Astrocyte (in vitro differentiated cells and primary cell): ENCODE measurements at regions not wholly inside any gene's neighbourhood (a gene's known extent, or its start where the extent isn't known, plus 50 kb on each side); places are given as distances from the start of the nearest gene placed in this dataset.

ENCODE experiments used
- DNase-seq: peaks from one replicate; pipeline ENCODE4 v3.0.0-alpha.2; 2010; ENCODE audit warnings: low read depth
- FAIRE-seq: peaks from 2 replicates; lab custom pipeline; 2011; peaks lifted over from hg19 to GRCh38; lab: Jason Lieb, UNC
- H2AFZ ChIP-seq: 2 replicates; pipeline ENCODE4 v1.6.0; 2012; ENCODE audit warnings: low read depth, low read length, inconsistent platforms
- H3K27ac ChIP-seq: 2 replicates; pipeline ENCODE4 v1.5.1; 2011; ENCODE audit warnings: low read depth, low read length, inconsistent platforms
- H3K27me3 ChIP-seq: 2 replicates; pipeline ENCODE4 v1.6.0; 2011; ENCODE audit warnings: low read length, inconsistent platforms; ENCODE audit not compliant: insufficient read depth
- H3K36me3 ChIP-seq: 2 replicates; pipeline ENCODE4 v1.5.1; 2011; ENCODE audit warnings: low read length, inconsistent platforms; ENCODE audit not compliant: insufficient read depth
- H3K4me1 ChIP-seq: 2 replicates; pipeline ENCODE4 v1.5.1; 2011; ENCODE audit warnings: low read length, inconsistent platforms; ENCODE audit not compliant: insufficient read depth
- H3K4me2 ChIP-seq: 2 replicates; pipeline ENCODE4 v1.6.0; 2012; ENCODE audit warnings: low read length, inconsistent platforms
- H3K4me3 ChIP-seq: 2 replicates; pipeline ENCODE4 v1.5.1; 2011; ENCODE audit warnings: low read depth, mild to moderate bottlenecking, low read length, inconsistent platforms; ENCODE audit not compliant: insufficient read depth
- H3K79me2 ChIP-seq: 2 replicates; pipeline ENCODE4 v1.6.0; 2012; ENCODE audit warnings: mild to moderate bottlenecking, low read length, inconsistent platforms; ENCODE audit not compliant: insufficient read depth
- H3K9ac ChIP-seq: 2 replicates; pipeline ENCODE4 v1.6.0; 2012; ENCODE audit warnings: mild to moderate bottlenecking, low read length, inconsistent platforms
- H3K9me3 ChIP-seq: 2 replicates; pipeline ENCODE4 v1.5.1; 2012; ENCODE audit warnings: low read depth, mild to moderate bottlenecking, low read length, inconsistent platforms; ENCODE audit not compliant: insufficient read depth
- H4K20me1 ChIP-seq: 2 replicates; pipeline ENCODE4 v1.6.0; 2012; ENCODE audit warnings: low read length, inconsistent platforms; ENCODE audit not compliant: insufficient read depth
- H3K27ac Mint-ChIP-seq: one replicate; pipeline ENCODE4 v1.8.0; 2021; ENCODE audit warnings: mild to moderate bottlenecking, mixed read lengths; ENCODE audit not compliant: unreplicated experiment
- H3K27me3 Mint-ChIP-seq: one replicate; pipeline ENCODE4 v1.8.0; 2021; ENCODE audit warnings: low read depth, mixed read lengths; ENCODE audit not compliant: unreplicated experiment
- H3K36me3 Mint-ChIP-seq: one replicate; pipeline ENCODE4 v1.8.0; 2021; ENCODE audit warnings: low read depth, mixed read lengths; ENCODE audit not compliant: unreplicated experiment
- H3K4me1 Mint-ChIP-seq: one replicate; pipeline ENCODE4 v1.8.0; 2021; ENCODE audit warnings: low read depth, mixed read lengths; ENCODE audit not compliant: unreplicated experiment
- H3K4me3 Mint-ChIP-seq: one replicate; pipeline ENCODE4 v1.8.0; 2021; ENCODE audit warnings: mild to moderate bottlenecking, moderate library complexity, mixed read lengths; ENCODE audit not compliant: unreplicated experiment
- H3K9me3 Mint-ChIP-seq: one replicate; pipeline ENCODE4 v1.8.0; 2021; ENCODE audit warnings: mild to moderate bottlenecking, mixed read lengths; ENCODE audit not compliant: unreplicated experiment
- CTCF ChIP-seq: IDR thresholded peaks from 2 replicates; pipeline ENCODE4 v1.5.1; 2011; ENCODE audit warnings: low read depth, mild to moderate bottlenecking, inconsistent platforms, low read length, moderate library complexity; ENCODE audit not compliant: insufficient read depth
- EZH2 ChIP-seq: IDR thresholded peaks from 2 replicates; pipeline ENCODE4 v1.6.1; 2012; ENCODE audit warnings: mild to moderate bottlenecking, low read length, inconsistent platforms; ENCODE audit not compliant: insufficient read depth

- peaks cover 22% of the 10 kb centered on the region for H3K4me1 Mint-ChIP-seq
- no peak overlapping the region for H3K27ac ChIP-seq
- no peak for FAIRE-seq
Measured at GRCh38 chr13:24627946-24628345, 52.3 kb upstream of the ATP12A start.

GRCh38 chr13:24629320-24629719 is 50.9 kb upstream of the ATP12A start:
- Mint-ChIP-seq H3K4me1 (peaks cover 22% of the 10 kb centered on the region), H3K27ac (no peak overlapping the region), H3K4me3 (no peak overlapping the region), H3K27me3 (no peaks in the 10 kb centered on the region), H3K9me3 (peaks cover 2% of the 10 kb centered on the region), H3K36me3 (no peaks in the 10 kb centered on the region)
- H4K20me1 ChIP-seq, result no peaks in the 10 kb centered on the region
- no peaks in the 10 kb centered on the region for H3K27me3 ChIP-seq
- no peaks in the 10 kb centered on the region for H3K79me2 ChIP-seq
- H3K27ac ChIP-seq, result no peak overlapping the region
- no peak overlapping the region for H3K4me2 ChIP-seq
- FAIRE-seq (no peak), DNase-seq (peak; percentile 11)
- peaks cover 4% of the 10 kb centered on the region for H3K4me1 ChIP-seq
- no peak overlapping the region for H3K9ac ChIP-seq
- no peaks in the 10 kb centered on the region for H3K9me3 ChIP-seq
- no peak overlapping the region for H2AFZ ChIP-seq
- H3K4me3 ChIP-seq, result no peak overlapping the region
- no peaks in the 10 kb centered on the region for H3K36me3 ChIP-seq
- TF ChIP-seq CTCF (no peak), EZH2 (no peak)

More at GRCh38 chr13:24627946-24628345, 52.3 kb upstream of the ATP12A start:
- Histone ChIP-seq H3K27me3 (no peaks in the 10 kb centered on the region), H3K4me3 (no peak overlapping the region), H3K4me1 (peaks cover 4% of the 10 kb centered on the region), H3K4me2 (no peak overlapping the region), H3K36me3 (no peaks in the 10 kb centered on the region), H3K9me3 (no peaks in the 10 kb centered on the region), H2AFZ (peak overlapping the region; percentile 45), H4K20me1 (no peaks in the 10 kb centered on the region), H3K79me2 (no peaks in the 10 kb centered on the region), H3K9ac (no peak overlapping the region)
- Mint-ChIP-seq H3K4me3 (no peak overlapping the region), H3K27me3 (no peaks in the 10 kb centered on the region), H3K36me3 (no peaks in the 10 kb centered on the region), H3K27ac (no peak overlapping the region), H3K9me3 (peaks cover 2% of the 10 kb centered on the region)
- TF ChIP-seq CTCF, result no peak
- no peak for TF ChIP-seq EZH2
- DNase-seq, result no peak

- FAIRE-seq (no peak), DNase-seq (no peak)
- Histone ChIP-seq H3K4me1 (peaks cover 4% of the 10 kb centered on the region), H3K9me3 (no peaks in the 10 kb centered on the region), H3K27ac (no peak overlapping the region), H3K4me3 (no peak overlapping the region), H3K79me2 (no peaks in the 10 kb centered on the region), H3K9ac (no peak overlapping the region), H4K20me1 (no peaks in the 10 kb centered on the region), H3K4me2 (no peak overlapping the region), H2AFZ (no peak overlapping the region), H3K36me3 (no peaks in the 10 kb centered on the region), H3K27me3 (no peaks in the 10 kb centered on the region)
- H3K36me3 Mint-ChIP-seq, result no peaks in the 10 kb centered on the region
- no peak overlapping the region for H3K4me3 Mint-ChIP-seq
- H3K9me3 Mint-ChIP-seq, result peaks cover 2% of the 10 kb centered on the region
- H3K27ac Mint-ChIP-seq, result no peak overlapping the region
- peaks cover 22% of the 10 kb centered on the region for H3K4me1 Mint-ChIP-seq
- no peaks in the 10 kb centered on the region for H3K27me3 Mint-ChIP-seq
- TF ChIP-seq CTCF (no peak), EZH2 (no peak)
Measured at GRCh38 chr13:24630121-24630520, 50.1 kb upstream of the ATP12A start.
